H9 (cell line): ENCODE measurements at regions not wholly inside any gene's neighbourhood (a gene's known extent, or its start where the extent isn't known, plus 50 kb on each side); places are given as distances from the start of the nearest gene placed in this dataset.

Experiments used
- DNase-seq: peaks from one replicate; pipeline ENCODE4 v3.0.0-alpha.2; 2017
- H2AFZ ChIP-seq: one replicate; pipeline ENCODE4 v1.6.1; 2013; ENCODE audit warnings: mild to moderate bottlenecking, low read length, control low read depth, moderate library complexity
- H2AK5ac ChIP-seq: 2 replicates; pipeline ENCODE4 v1.6.1; 2013; ENCODE audit warnings: low read length, control low read depth, mixed read lengths; ENCODE audit not compliant: insufficient read length
- H2BK120ac ChIP-seq: one replicate; pipeline ENCODE4 v1.6.1; 2013; ENCODE audit warnings: low read depth, mild to moderate bottlenecking, low read length, control low read depth, inconsistent platforms; ENCODE audit not compliant: poor library complexity, severe bottlenecking
- H2BK12ac ChIP-seq: 2 replicates; pipeline ENCODE4 v1.6.1; 2013; ENCODE audit warnings: low read length, control low read depth, mixed read lengths, low read depth; ENCODE audit not compliant: insufficient read length
- H2BK15ac ChIP-seq: 2 replicates; pipeline ENCODE4 v1.6.1; 2013; ENCODE audit warnings: low read depth, low read length, control low read depth
- H2BK20ac ChIP-seq: one replicate; pipeline ENCODE4 v1.6.1; 2013; ENCODE audit warnings: low read depth, mild to moderate bottlenecking, low read length, control low read depth, inconsistent platforms; ENCODE audit not compliant: poor library complexity, severe bottlenecking
- H2BK5ac ChIP-seq: 2 replicates; pipeline ENCODE4 v1.6.1; 2013; ENCODE audit warnings: low read length, control low read depth, mixed read lengths; ENCODE audit not compliant: insufficient read length
- H3K14ac ChIP-seq: 2 replicates; pipeline ENCODE4 v1.6.1; 2013; ENCODE audit warnings: low read length, control low read depth; ENCODE audit not compliant: insufficient read depth
- H3K18ac ChIP-seq: 2 replicates; pipeline ENCODE4 v1.6.1; 2013; ENCODE audit warnings: low read depth, mild to moderate bottlenecking, mixed read lengths, low read length, control low read depth; ENCODE audit not compliant: insufficient read length
- H3K23ac ChIP-seq: 2 replicates; pipeline ENCODE4 v1.6.1; 2013; ENCODE audit warnings: low read length, control low read depth, mixed read lengths, low read depth; ENCODE audit not compliant: insufficient read length
- H3K23me2 ChIP-seq: 2 replicates; pipeline ENCODE4 v1.6.1; 2013; ENCODE audit warnings: low read depth, mild to moderate bottlenecking, mixed read lengths, low read length, control low read depth; ENCODE audit not compliant: insufficient read length, poor library complexity, severe bottlenecking
- H3K27ac ChIP-seq: 2 replicates; pipeline ENCODE4 v1.5.1; 2013; ENCODE audit warnings: low read length, control low read depth, mixed read lengths, low read depth; ENCODE audit not compliant: insufficient read length
- H3K27me3 ChIP-seq: 2 replicates; pipeline ENCODE4 v1.6.1; 2013; ENCODE audit warnings: low read length, control low read depth, inconsistent platforms; ENCODE audit not compliant: insufficient read depth
- H3K4ac ChIP-seq: 2 replicates; pipeline ENCODE4 v1.6.1; 2013; ENCODE audit warnings: low read depth, mild to moderate bottlenecking, control low read depth, inconsistent platforms, low read length, moderate library complexity
- H3K4me1 ChIP-seq: 2 replicates; pipeline ENCODE4 v1.6.1; 2013; ENCODE audit warnings: low read length, control low read depth, inconsistent platforms; ENCODE audit not compliant: insufficient read depth
- H3K4me2 ChIP-seq: 2 replicates; pipeline ENCODE4 v1.6.1; 2013; ENCODE audit warnings: low read length, control low read depth, mixed read lengths; ENCODE audit not compliant: insufficient read length, insufficient read depth
- H3K56ac ChIP-seq: 2 replicates; pipeline ENCODE4 v1.6.1; 2013; ENCODE audit warnings: low read depth, mild to moderate bottlenecking, mixed read lengths, low read length, control low read depth; ENCODE audit not compliant: insufficient read length
- H3K79me1 ChIP-seq: 2 replicates; pipeline ENCODE4 v1.6.1; 2013; ENCODE audit warnings: low read depth, mild to moderate bottlenecking, moderate library complexity, low read length, control low read depth, inconsistent platforms; ENCODE audit not compliant: insufficient read depth, poor library complexity, severe bottlenecking
- H3K79me2 ChIP-seq: 2 replicates; pipeline ENCODE4 v1.6.1; 2013; ENCODE audit warnings: low read length, control low read depth, inconsistent platforms; ENCODE audit not compliant: insufficient read depth
- H3K9ac ChIP-seq: 2 replicates; pipeline ENCODE4 v1.6.1; 2013; ENCODE audit warnings: low read length, control low read depth, mixed read lengths; ENCODE audit not compliant: insufficient read length; ENCODE audit errors: extremely low read depth
- H3K9me3 ChIP-seq: one replicate; pipeline ENCODE4 v1.6.1; 2013; ENCODE audit warnings: low read depth, low read length, inconsistent platforms; ENCODE audit not compliant: control insufficient read depth
- H3T11ph ChIP-seq: one replicate; pipeline ENCODE4 v1.6.1; 2013; ENCODE audit warnings: mild to moderate bottlenecking, low read length, control low read depth, inconsistent platforms
- H4K20me1 ChIP-seq: one replicate; pipeline ENCODE4 v1.6.1; 2013; ENCODE audit not compliant: control insufficient read depth, insufficient read length, insufficient read depth
- H4K5ac ChIP-seq: 2 replicates; pipeline ENCODE4 v1.6.1; 2013; ENCODE audit warnings: low read depth, mild to moderate bottlenecking, mixed read lengths, low read length, control low read depth; ENCODE audit not compliant: insufficient read length
- H4K8ac ChIP-seq: replicated peaks from 2 replicates; pipeline ENCODE4 v1.6.1; 2013; ENCODE audit warnings: low read length, control low read depth, mixed read lengths, low read depth; ENCODE audit not compliant: insufficient read length
- H4K91ac ChIP-seq: 2 replicates; pipeline ENCODE4 v1.6.1; 2013; ENCODE audit warnings: low read depth, mild to moderate bottlenecking, moderate library complexity, mixed read lengths, low read length, control low read depth; ENCODE audit not compliant: insufficient read length
- H3K27ac Mint-ChIP-seq, 3 experiments: 2 replicates in 2 of 3; 3 replicates in 1 of 3; pipeline ENCODE4 v1.8.0; 2020 to 2021; ENCODE audit warnings: mixed read lengths in 3 of 3, mild to moderate bottlenecking in 1 of 3, moderate library complexity in 1 of 3
- H3K27me3 Mint-ChIP-seq: 2 replicates; pipeline ENCODE4 v1.8.0; 2021; ENCODE audit warnings: low read depth, mild to moderate bottlenecking, moderate library complexity, mixed read lengths
- H3K36me3 Mint-ChIP-seq, 3 experiments: 2 replicates in 2 of 3; 3 replicates in 1 of 3; pipeline ENCODE4 v1.8.0; 2020 to 2021; ENCODE audit warnings: low read depth in 3 of 3, mixed read lengths in 3 of 3; ENCODE audit not compliant: insufficient read depth in 1 of 3
- H3K4me1 Mint-ChIP-seq, 2 experiments: 2 replicates each; pipeline ENCODE4 v1.8.0; 2020; ENCODE audit warnings: mixed read lengths in 2 of 2
- H3K4me3 Mint-ChIP-seq, 2 experiments: 2 replicates in 1 of 2; 3 replicates in 1 of 2; pipeline ENCODE4 v1.8.0; 2020 to 2021; ENCODE audit warnings: mild to moderate bottlenecking in 2 of 2, mixed read lengths in 2 of 2, moderate library complexity in 1 of 2
- H3K9me3 Mint-ChIP-seq, 2 experiments: 2 replicates in 1 of 2; 3 replicates in 1 of 2; pipeline ENCODE4 v1.8.0; 2020; ENCODE audit warnings: mild to moderate bottlenecking in 2 of 2, mixed read lengths in 2 of 2, moderate library complexity in 1 of 2
- CTCF ChIP-seq: fragments of 200-600 bp; sonication (generic); conservative IDR thresholded peaks from 3 replicates; pipeline ENCODE4 v1.8.0; 2021; ENCODE audit warnings: antibody characterized with exemption, mild to moderate bottlenecking
- WGBS: extraction: QIAGEN DNeasy Blood & Tissue Kit; methylation state at CpG from one replicate; pipeline ENCODE4 v1.1.7; 2013; ENCODE audit warnings: missing lambda C conversion rate, low lambda C conversion rate, mixed read lengths; ENCODE audit not compliant: insufficient read length; ENCODE audit errors: extremely low coverage; 5-methylcytosine and 5-hydroxymethylcytosine counted together

DNA sequence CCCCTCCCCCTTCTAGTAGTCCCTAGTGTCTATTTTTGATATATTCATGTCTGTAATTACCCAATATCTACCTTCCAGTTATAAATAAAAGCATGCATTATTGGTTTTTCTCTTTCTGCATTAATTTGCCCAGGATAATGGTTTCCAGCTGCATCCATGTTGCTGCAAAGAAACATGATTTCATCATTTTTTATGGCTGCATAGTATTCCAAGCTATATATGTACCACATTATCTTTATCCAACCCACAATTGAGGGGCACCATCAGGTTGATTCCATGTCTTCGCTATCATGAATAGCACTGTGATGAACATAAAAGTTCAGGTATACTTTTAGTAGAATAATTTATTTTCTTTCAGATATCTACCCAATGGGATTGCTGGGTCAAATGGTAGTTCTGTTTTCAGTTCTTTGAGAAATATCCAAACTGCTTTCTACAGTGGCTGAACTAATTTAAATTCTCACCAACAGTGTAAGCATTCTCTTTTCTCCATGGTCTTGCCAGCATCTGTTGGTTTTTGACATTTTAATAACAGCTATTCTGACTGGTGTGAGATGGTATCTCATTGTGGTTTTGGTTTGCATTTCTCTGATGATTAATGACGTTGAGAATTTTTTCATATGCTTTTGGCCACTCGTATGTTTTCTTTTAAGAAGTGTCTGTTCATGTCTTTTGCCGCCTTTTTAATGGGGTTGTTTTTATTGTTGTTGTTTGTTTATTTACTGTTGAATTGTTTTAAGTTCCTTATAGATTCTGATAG is 746.1 kb upstream of the MEF2C start:
- Histone ChIP-seq H4K5ac (no peak overlapping the region), H3K9me3 (no peaks in the 10 kb centered on the region), H3K4me1 (no peaks in the 10 kb centered on the region), H3K27me3 (no peaks in the 10 kb centered on the region), H3K23me2 (no peaks in the 10 kb centered on the region), H3K14ac (no peak overlapping the region), H3K56ac (no peak overlapping the region), H3T11ph (no peak overlapping the region), H4K20me1 (no peaks in the 10 kb centered on the region), H2BK5ac (no peak overlapping the region), H2BK12ac (no peak overlapping the region), H3K18ac (no peak overlapping the region), H3K4ac (no peak overlapping the region), H4K8ac (no peak overlapping the region), H2AK5ac (no peak overlapping the region), H4K91ac (no peak overlapping the region), H3K23ac (no peak overlapping the region), H2BK120ac (no peak overlapping the region), H3K9ac (no peak overlapping the region), H3K79me1 (no peaks in the 10 kb centered on the region), H2BK15ac (no peak overlapping the region), H3K4me2 (no peak overlapping the region), H2AFZ (no peak overlapping the region), H3K27ac (no peak overlapping the region), H2BK20ac (no peak overlapping the region), H3K79me2 (no peaks in the 10 kb centered on the region)
- H3K4me1 Mint-ChIP-seq = no peaks in the 10 kb centered on the region
- no peaks in the 10 kb centered on the region for H3K27me3 Mint-ChIP-seq
- no peak overlapping the region for H3K27ac Mint-ChIP-seq
- no peak for DNase-seq
- H3K4me3 Mint-ChIP-seq = no peak overlapping the region
- peaks cover 5 to 8% (median 7%) of the 10 kb centered on the region in 3 experiments; a peak in 5 of 7 replicates for H3K36me3 Mint-ChIP-seq
- peaks cover 16 to 18% of the 10 kb centered on the region in 2 experiments for H3K9me3 Mint-ChIP-seq
- WGBS = no CpG with 5 or more reads among the region's 4 CpGs
- no peak for TF ChIP-seq CTCF
